Right atrium auricular region (tissue), 2 donors: ENCODE measurements at regions not wholly inside any gene's neighbourhood (a gene's known extent, or its start where the extent isn't known, plus 50 kb on each side); places are given as distances from the start of the nearest gene placed in this dataset.

ENCODE experiments used
- DNase-seq: peaks from one replicate; pipeline ENCODE4 v3.0.0-alpha.2; 2019; ENCODE audit warnings: low spot score
- H3K27ac ChIP-seq, 2 donors: fragments of 200-600 bp; sonication (generic); 1 replicate in 1 of 2; 2 replicates in 1 of 2; pipeline ENCODE4 v1.5.1; 2016 to 2019
- H3K27me3 ChIP-seq, 2 donors: fragments of 200-600 bp; sonication (generic); one replicate each; pipeline versions ENCODE4 v1.5.1 to v1.6.0; 2017 to 2019
- H3K36me3 ChIP-seq: fragments of 200-600 bp; sonication (generic); one replicate; pipeline ENCODE4 v1.5.1; 2016
- H3K4me1 ChIP-seq, 2 donors: fragments of 200-600 bp; sonication (generic); one replicate each; pipeline versions ENCODE4 v1.5.1 to v1.6.0; 2017 to 2019
- H3K4me3 ChIP-seq, 2 donors: fragments of 200-600 bp; sonication (generic); 1 replicate in 1 of 2; 2 replicates in 1 of 2; pipeline ENCODE4 v1.5.1; 2017 to 2019; ENCODE audit warnings: mild to moderate bottlenecking in 1 of 2, moderate library complexity in 1 of 2
- H3K9me3 ChIP-seq, 2 donors: fragments of 200-600 bp; sonication (generic); one replicate each; pipeline ENCODE4 v1.5.1; 2019
- TF ChIP-seq, protein P1 (sequence below), 2 donors: fragments of 200-600 bp; sonication (generic); IDR thresholded peaks; one replicate each; pipeline ENCODE4 v1.5.1; 2019; ENCODE audit warnings: antibody characterized with exemption in 2 of 2

GRCh38 chr5:92504346-92504745, 1076.7 kb downstream of the NR2F1-AS1 start:
- Histone ChIP-seq H3K36me3 (no peaks in the 10 kb centered on the region), H3K9me3 (peaks cover 5 to 10% of the 10 kb centered on the region in 2 donors), H3K27me3 (no peaks in the 10 kb centered on the region), H3K27ac (no peak overlapping the region), H3K4me3 (no peak overlapping the region), H3K4me1 (no peaks in the 10 kb centered on the region)
- TF ChIP-seq, protein P1, sequence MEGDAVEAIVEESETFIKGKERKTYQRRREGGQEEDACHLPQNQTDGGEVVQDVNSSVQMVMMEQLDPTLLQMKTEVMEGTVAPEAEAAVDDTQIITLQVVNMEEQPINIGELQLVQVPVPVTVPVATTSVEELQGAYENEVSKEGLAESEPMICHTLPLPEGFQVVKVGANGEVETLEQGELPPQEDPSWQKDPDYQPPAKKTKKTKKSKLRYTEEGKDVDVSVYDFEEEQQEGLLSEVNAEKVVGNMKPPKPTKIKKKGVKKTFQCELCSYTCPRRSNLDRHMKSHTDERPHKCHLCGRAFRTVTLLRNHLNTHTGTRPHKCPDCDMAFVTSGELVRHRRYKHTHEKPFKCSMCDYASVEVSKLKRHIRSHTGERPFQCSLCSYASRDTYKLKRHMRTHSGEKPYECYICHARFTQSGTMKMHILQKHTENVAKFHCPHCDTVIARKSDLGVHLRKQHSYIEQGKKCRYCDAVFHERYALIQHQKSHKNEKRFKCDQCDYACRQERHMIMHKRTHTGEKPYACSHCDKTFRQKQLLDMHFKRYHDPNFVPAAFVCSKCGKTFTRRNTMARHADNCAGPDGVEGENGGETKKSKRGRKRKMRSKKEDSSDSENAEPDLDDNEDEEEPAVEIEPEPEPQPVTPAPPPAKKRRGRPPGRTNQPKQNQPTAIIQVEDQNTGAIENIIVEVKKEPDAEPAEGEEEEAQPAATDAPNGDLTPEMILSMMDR (IDR thresholded peaks at IDR 0.05) = no peak
- DNase-seq = no peak

GRCh38 chr5:92500752-92501151, 1080.3 kb downstream of the NR2F1-AS1 start:
- H3K27ac ChIP-seq = no peak overlapping the region
- no peak overlapping the region for H3K4me3 ChIP-seq
- no peaks in the 10 kb centered on the region for H3K36me3 ChIP-seq
- H3K9me3 ChIP-seq = no peaks in the 10 kb centered on the region
- H3K4me1 ChIP-seq = no peaks in the 10 kb centered on the region
- TF ChIP-seq, protein P1 (IDR thresholded peaks at IDR 0.05) = no peak
- no peak for DNase-seq
- H3K27me3 ChIP-seq = no peaks in the 10 kb centered on the region

DNA sequence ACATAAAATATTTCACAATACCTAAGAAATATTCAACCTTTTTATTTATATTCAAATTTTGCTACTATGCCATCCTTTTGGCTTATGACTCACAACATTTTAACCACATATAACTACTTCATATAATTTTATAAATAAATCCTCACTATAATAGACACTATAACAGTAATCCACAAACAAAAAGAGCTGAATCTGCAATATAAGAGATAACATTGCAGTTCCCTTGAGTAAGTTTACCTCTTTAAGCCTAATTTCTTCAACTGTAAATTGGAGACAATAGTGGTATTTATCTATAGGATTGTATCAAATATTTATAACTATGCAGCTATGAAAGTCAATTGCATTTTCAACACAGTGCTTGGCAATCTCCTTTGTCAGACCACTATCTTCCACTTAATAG, 1084.5 kb downstream of the NR2F1-AS1 start:
- Histone ChIP-seq H3K9me3 (no peaks in the 10 kb centered on the region), H3K36me3 (no peaks in the 10 kb centered on the region), H3K27ac (no peak overlapping the region), H3K4me1 (no peaks in the 10 kb centered on the region), H3K4me3 (no peak overlapping the region), H3K27me3 (no peaks in the 10 kb centered on the region)
- TF ChIP-seq, protein P1 (IDR thresholded peaks at IDR 0.05) = no peak
- no peak for DNase-seq

- H3K9me3 ChIP-seq = no peaks in the 10 kb centered on the region
- H3K4me3 ChIP-seq = no peak overlapping the region
- H3K27me3 ChIP-seq = no peaks in the 10 kb centered on the region
- no peak for DNase-seq
- TF ChIP-seq, protein P1 (IDR thresholded peaks at IDR 0.05) = no peak
- H3K4me1 ChIP-seq = no peaks in the 10 kb centered on the region
- no peak overlapping the region for H3K27ac ChIP-seq
- H3K36me3 ChIP-seq = no peaks in the 10 kb centered on the region
Measured at GRCh38 chr5:92494508-92494907, 1086.5 kb downstream of the NR2F1-AS1 start.

DNA sequence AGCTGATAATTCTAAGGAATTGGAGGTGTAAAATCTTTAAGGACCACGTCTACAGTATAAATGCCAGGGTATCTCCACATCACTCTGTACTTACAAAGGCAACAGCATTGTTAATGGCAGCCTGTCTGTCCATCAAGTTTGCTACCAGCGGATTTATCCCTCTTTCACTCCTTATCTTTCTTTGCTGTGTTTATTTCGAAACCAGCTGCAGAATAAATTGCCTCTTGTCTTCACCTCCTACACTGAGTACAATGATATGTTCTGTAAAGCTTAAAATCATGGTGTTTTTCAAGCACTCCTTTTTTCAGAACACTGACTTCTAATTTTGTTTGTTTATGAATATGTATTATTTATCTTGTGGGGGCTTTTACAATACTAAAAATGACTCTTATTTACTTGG, 1088.1 kb downstream of the NR2F1-AS1 start:
- no peak for DNase-seq
- no peaks in the 10 kb centered on the region for H3K4me1 ChIP-seq
- no peak overlapping the region for H3K4me3 ChIP-seq
- TF ChIP-seq, protein P1 (IDR thresholded peaks at IDR 0.05) = no peak
- no peaks in the 10 kb centered on the region for H3K27me3 ChIP-seq
- no peak overlapping the region for H3K27ac ChIP-seq
- no peaks in the 10 kb centered on the region for H3K36me3 ChIP-seq
- no peaks in the 10 kb centered on the region for H3K9me3 ChIP-seq

- Histone ChIP-seq H3K27me3 (no peaks in the 10 kb centered on the region), H3K36me3 (no peaks in the 10 kb centered on the region), H3K27ac (no peak overlapping the region), H3K4me3 (no peak overlapping the region), H3K4me1 (no peaks in the 10 kb centered on the region), H3K9me3 (no peaks in the 10 kb centered on the region)
- DNase-seq = no peak
- TF ChIP-seq, protein P1 (IDR thresholded peaks at IDR 0.05) = no peak
Measured at GRCh38 chr5:92484484-92484883, 1096.5 kb downstream of the NR2F1-AS1 start.
